ENCODE measurements at regions not wholly inside any gene's neighbourhood (a gene's known extent, or its start where the extent isn't known, plus 50 kb on each side); places are given as distances from the start of the nearest gene placed in this dataset.
"Not testable (repeated sequence)": the region's sequence is repeated elsewhere in the genome, so short reads cannot be mapped to it uniquely, and the experiment has no call there.

DNA sequence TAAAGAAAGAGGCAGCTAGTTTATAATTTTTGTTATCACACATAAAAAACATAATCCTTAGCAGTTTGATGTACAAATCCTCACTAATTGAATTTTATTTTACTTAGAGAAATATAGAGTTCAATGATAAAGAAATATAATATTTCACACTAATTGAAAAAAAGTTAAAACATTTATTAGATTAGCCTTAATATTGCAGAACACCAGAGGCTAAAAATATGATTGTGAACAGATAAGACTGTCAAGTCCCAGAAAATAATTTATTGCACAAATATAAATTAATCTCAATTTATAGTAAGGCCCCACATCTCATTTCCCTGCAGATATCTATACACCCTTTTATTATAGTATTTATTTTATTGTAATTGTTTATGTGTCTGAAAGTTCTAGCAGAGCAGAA lies 690.8 kb upstream of the PHF14 start:
- no peak for DNase-seq

DNA sequence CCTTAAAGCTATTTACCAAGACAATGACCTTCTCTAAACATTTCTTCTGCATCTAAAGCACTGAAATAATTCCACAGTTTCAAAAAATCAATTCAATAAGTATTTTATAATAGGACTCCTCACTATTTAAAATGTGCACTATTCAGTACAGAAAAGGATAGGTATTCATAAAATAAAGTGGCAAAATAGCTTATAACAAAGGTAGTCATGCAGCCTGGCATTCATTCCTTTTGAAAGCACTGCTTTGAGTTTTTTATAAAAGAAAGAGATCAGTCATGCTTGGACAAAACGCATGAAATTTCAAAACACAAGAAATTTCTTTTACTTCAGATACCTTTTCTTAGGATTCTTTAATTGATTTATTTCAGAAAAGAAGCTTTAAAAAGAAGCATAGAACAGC lies 689.7 kb upstream of the PHF14 start:
- DNase-seq = no peak

DNA sequence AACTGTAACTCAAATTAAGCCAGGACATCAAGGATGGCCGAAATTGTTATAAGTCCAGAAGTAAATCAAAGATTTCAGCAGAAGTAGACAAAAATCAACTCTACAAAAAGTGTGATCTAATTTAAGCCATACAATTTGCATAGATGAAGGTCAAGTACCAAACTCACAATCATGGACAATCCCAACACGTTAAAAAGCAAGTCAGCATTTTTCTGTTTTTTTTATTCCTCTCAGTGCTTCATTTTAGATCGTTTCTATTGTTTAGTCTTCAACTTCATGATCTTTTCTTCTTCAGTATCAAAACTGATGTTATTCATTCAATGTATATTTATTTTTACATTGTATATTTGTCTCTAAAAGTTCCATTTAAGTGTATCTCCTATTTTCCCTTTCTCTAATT lies 674.3 kb upstream of the PHF14 start:
- DNase-seq = no peak

DNA sequence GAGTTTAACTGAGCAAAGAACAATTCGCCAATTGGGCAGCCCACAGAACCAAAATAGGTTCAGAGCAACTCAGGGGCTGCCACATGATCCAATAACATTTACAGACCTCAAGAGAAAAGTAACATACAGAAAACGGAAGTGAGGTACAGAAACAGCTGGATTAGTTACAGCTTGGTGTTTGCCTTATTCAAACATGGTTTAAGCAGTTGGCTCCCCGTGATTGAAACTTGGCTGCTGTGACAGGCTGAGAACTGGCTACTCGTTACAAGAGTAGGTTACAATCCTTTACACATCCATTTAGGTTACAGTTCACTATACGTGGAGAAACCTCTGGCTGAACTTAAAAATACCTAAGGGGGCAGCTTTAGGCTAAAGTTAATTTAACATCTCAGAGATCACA lies 673.1 kb upstream of the PHF14 start:
- peak; percentile 42 for DNase-seq

DNA sequence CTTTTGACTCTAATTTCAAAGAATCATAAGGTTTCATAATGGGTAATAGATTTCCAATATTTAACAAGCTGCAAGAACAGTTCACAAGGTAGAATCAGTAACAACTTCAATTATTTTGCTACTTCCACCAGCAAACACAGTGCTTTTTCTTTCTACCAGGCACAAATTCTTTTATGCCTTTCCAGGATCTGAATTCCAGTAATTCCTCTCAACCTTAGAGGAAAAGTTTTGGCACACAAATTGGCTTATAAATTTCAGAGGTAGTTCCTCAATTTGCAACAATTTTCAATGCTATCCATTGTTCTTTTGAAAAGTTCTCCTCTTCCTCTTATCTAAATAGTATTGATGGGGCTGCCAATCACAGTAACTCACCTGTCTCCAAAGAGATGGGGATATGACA lies 665.4 kb upstream of the PHF14 start:
- DNase-seq = no peak

DNA sequence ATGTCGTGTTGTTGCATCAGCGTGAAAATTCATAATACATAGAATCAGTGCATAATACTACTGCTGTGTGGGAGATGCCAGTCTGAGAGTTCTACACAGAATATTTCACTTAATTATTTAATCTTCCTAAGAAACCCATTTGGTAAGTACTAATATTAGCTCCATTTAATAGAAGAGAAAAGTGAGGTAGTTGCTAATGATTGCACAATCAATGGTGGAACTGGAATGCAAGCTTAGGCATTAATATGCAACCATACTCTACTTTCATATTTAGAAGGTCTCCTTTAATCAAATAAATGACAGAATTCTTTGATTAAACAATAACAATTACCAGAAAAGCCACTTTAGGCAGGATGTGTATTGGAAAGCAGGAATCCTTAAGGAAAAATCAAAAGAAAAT lies 660.7 kb upstream of the PHF14 start:
- no peak for DNase-seq

DNA sequence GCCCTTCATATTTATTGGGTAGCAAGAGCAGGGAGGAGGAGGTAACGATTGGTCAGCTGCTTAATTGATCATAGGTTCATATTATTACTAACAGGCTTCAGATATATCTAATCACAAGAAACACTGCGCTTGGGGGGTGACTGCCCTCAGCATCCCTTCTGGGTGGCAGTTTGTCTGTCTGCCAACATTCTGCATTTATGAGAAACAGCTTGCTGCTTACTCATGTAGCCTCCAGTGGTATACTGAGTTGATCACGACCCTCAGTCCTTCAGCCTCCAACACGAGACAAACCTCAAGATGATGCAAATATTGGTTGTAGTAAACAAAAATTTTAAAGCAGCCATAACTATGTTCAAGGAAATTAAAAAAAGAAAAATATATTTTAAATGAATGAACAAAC lies 657.8 kb upstream of the PHF14 start:
- DNase-seq = no peak

DNA sequence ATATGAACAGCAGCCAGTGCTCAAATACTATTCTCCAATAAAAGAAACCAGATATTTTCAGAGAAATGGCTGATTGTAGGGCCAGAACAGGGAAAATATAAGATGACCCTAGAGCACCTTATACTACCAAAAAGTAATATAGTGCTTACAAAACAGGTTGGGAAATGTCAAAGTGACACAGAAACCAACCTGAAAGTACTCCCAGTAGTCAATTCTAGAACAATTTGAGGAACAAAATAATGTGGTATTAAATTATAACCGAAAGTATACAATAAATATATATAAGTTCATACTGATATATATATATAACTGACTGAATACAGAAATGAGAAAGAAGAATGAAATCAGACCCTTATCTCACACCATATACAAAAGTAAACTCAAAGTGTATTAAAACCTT lies 657.2 kb upstream of the PHF14 start:
- no peak for DNase-seq

DNA sequence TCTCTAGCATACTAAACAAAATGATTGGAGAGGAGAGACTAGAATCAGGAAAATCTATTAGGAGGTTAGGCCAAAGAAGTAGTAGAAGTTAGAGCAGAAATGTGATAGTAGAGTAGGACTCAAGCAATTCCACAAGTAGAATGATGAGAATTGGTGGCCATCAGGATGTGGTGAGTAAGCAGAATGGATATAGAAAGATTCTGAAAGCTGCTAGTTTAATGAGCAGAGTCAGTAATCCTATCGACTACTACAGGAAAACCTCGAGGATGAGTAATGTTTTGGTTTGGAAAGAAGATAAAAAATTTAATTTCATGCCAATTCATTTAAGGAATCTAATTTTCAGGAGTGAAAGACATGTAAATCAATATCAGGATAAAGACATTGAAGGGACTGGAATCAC lies 648.3 kb upstream of the PHF14 start:
- DNase-seq = no peak

DNA sequence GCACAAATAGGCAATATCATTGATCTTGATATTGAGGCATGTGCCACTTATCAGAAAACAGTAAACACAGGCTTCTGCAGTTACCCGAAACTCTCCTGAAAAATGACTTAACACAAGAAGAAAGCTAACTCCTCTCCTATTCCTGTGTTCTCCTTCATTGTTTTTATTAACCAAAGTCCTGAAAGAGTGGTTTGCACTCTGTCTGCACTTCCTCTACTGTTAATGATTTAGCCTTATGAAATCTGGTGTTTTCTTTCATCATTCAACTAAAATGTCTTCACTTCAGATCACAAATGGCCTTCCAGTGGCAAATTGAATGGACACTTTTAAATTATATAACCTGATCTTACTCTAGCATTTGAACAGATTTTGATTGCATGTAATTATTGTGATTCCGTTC lies 630.6 kb upstream of the PHF14 start:
- no peak for DNase-seq

DNA sequence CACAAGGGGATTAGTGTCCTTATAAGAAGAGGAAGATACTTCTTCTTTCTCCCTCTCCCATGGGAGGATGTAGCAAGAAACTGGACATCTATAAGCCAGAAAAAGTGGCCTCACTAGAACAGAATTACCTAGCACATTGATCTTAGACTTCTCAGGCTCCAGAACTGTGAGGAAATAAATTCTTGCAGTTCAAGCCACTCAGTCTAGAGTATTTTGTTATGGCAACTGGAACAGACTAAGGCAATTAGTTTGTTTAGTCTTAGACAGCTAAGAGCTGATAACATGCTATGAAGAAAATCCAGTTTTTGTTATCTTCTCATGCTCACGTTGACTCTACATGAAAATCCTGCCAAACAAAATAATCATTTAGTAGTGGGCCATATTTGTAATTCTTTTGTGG lies 627.6 kb upstream of the PHF14 start:
- no peak for DNase-seq

DNA sequence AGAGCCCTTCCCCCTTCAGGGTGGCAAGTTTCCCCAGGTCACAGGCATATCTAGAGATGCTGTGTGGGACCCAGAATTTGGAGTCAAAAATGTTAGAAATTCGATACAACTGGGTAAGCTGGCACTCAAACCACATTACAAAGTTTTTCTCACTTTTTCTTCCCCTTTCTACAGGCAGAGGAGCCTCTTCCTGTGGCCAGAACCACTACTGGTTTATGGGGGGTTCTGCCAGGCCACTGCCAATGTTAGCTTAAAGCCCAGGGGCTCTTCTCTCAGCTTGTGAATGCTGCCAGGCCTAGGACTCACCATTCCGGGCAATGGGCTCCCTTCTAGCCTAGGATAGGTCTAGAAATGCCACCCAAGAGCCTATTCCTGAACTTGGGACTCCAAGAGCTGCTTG lies 617.9 kb upstream of the PHF14 start:
- no peak for DNase-seq

DNA sequence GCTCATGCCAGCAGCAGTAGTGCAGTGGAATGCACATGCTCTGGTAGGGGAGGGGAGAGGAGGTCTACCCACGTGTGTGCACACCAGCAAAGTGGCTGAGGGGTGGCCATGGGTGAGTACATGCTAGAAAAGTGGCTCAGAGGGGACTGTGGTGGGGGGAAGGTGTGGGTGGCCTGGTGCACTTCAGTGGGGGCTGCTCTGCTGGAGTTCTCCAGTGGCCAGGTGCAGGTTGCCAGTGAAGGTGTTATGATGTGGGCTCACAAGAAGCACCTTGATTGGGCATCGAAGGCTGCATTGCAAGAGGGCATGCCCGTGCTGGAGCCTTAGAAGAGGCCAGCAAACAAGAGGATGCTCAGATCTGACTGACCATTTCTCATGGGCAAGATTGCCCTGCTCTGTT lies 613.6 kb upstream of the PHF14 start:
- no peak for DNase-seq

DNA sequence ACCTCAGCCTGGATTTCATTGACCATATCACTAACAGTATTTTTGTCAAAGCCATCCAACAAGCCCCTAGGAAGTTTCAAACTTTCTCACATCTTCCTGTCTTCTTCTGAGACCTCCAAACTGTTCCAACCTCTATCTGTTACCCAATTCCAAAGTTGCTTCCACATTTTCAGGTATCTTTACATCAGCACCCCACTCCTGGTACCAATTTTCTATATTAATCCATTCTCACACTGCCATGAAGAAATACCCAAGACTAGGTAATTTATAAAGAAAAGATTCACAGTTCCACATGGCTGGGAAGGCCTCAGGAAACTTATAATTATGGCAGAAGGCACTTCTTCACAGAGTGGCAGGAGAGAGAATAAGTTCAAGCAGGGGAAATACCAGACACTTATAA lies 571.9 kb upstream of the PHF14 start:
- no peak for DNase-seq

DNA sequence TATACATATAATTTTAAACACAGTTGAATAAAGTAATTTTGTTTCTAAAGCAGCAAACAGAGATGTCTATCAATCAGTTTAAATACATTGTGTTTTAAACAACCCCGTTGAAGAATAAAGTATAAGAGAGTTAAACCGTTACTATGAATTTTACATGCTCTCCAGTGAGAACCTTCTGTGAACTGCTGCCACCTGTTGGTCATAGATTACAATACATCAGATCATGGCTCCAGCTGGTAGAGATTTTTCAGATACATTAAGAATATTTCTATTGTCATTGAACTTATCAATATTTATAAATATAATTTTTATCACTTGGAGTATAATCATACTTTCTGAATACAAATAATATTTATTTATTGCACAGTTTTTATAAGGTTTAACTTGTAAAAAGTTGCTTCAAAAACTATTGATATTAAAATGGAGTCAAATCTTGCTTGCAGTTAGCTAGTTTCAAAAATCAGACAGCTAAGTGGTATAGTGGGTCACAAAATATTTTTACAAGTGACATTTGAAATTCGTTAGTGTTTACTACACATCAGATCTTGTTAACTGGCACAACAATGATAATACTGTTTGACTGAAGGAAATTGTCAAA lies 561.2 kb upstream of the PHF14 start:
- peak; percentile 43 for DNase-seq

DNA sequence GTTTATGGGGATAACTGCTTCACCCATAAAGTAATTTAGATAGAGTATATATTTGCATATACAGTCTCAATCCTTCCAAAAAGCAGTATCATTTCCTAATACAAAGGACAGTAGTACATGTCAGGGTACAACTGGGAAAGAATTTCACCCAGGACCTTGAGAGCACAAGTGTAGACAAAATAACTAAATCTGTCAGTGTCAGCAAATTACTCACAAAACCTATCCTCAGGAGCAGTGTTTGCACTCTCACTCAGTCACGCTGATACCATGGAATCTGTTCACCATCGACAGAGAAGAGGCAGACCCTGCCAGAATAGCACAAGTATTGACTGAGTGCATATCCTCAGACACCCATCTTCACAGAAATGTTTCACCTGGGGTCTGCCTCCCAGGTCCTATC lies 554.7 kb upstream of the PHF14 start:
- no peak for DNase-seq

DNA sequence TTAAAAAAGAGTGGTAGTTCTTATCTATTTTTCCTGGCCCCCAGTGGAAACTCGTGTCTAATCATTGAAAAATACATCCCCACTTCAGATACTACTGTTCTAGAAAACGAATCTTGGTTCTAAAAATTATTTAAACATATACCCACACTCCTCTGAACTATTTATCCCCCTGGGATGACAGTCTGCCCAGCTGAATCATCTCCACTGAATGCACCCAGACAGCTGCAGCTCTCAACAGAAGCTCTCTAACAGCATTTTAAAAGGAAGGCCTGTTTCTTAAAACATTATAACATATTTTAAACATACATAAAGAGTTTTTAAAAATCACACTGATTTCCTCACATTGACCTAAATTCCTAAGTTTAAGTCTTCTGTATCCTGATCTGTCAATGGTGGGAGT lies 544.6 kb upstream of the PHF14 start:
- peak; percentile 9 for DNase-seq

DNA sequence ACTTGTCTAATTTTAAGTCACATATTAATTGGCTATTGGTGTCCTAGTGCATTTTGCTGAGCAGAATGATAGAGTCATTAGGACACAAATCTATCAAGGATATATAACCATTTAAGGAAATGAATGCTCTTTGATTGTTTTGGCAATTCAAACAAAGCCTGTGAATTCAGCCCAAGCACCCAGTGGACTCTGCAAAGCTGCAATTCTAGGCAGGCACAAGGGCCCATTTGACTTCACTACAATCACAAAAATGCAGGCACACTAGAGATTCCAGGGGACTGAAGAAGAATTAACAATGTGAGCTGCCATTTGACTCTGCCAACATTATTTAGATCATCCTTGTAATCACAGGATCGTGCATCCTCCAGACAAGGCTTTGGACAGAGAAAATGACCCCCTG lies 544.2 kb upstream of the PHF14 start:
- DNase-seq = no peak

DNA sequence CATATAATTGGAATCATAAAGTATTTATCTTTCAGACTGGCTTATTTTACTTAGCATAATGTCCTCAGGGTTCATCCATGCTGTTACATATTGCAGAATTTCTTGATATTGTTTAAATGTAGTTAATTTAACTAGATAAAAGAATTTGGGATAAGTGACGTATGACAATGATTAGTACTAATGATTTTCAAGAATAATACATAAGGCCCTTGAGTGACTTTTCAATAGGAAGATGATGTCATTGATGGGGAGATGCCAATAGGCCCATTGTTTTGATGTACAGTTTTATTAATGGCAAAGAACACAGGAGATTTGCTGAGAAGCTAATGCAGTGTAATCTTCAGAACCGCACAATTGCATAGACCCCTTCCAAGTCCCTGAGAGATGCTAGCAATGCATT lies 537.4 kb upstream of the PHF14 start:
- DNase-seq = no peak

DNA sequence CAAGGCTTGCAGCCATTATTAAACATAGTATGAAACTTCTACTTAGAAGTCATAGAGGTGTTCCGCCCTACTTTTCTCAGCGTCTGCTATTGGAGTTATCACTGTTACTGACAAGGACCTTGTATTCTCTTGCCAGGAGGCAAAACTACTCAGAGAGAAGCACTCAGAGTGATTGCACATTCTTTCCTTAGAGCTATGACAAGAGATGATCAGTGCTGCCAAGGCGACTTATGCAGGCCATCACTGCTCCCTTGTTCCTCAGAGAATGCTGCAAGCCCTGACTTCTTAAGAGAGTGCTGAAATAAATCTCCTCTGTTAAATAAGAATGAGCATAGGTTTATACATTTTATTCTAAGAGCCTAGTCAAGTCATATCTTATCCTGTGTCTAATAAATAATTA lies 534.6 kb upstream of the PHF14 start:
- DNase-seq = no peak

DNA sequence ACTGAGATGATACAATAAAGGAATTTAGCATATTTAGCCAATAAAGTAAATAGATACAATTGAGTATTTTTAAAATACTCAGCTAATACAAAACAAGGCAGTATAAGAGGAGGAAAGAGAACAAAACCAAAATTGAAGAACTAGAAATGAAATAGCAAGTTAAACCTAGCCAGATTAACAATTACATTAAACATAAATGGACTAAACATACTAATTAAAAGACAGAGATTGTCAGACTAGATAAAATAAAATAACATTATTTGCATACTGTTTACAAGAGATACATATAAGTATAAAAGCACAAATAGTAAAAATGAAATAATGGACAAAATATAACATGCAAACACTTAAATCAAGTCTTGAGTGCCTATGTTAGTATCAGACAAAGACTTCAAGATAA lies 517.7 kb upstream of the PHF14 start:
- DNase-seq = no peak

DNA sequence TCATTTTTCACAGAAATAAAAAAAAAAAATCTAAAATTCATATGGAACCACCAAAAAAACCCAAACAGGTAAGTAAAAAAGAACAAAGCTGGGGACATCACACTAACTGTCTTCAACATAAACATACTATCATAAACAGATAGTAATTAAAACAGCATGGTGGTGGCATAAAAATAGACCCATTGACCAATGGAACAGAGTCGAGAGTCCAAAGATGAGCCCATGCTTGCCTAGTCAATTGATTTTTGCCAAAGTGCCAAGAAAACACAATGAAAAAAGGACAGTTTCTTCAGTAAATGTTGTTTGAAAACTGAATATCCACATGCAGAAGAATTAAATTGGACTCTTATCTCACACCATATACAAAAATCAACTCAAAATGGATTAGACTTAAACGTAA lies 513.2 kb upstream of the PHF14 start:
- no peak for DNase-seq

DNA sequence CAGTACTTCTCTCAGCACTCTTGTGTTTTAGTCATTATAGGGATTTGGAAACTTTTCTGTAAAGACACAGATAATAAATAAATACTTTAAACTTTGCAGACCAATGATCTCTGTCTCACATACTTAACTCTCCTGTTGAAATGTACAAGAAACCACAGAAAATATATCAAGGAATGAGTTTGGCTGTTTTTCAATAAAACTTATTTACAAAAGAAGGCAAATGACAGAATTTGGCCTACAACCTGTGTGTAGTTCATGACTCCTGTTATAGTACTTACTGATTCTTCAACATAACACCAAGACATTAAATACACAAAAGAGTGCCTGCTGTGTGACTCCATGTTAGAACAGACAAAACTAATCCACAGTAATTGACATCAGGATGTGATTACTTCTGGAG lies 510.0 kb upstream of the PHF14 start:
- DNase-seq = no peak

DNA sequence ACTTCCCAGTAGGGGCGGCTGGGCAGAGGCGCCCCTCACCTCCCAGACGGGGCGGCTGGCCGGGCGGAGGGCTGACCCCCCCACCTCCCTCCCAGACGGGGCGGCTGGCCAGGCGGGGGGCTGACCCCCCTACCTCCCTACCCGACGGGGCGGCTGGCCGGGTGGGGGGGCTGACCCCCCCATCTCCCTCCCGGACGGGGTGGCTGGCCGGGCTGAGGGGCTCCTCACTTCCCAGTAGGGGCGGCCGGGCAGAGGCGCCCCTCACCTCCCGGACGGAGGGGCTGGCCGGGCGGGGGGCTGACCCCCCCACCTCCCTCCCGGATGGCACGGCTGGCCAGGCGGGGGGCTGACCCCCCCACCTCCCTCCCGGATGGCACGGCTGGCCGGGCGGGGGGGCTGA lies 508.1 kb upstream of the PHF14 start:
- not testable (repeated sequence) for DNase-seq

DNA sequence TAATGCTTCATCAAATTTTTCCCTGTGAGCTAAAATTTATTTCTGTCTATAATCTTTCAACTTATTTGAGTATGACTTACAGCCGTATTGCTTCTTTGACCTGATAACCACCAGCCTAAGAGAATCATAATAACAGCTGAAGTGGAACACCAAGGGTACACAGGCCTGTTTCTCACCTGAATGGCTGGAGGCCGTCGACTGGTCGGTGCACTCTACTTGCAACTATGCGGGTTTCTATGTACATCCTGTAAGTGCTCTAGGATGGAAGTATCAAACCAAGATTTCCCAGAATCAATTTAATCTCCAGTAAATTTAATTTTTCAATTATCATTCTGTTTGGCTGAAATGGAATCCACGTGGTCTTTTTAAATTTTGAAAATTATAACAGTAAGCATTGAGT lies 504.8 kb upstream of the PHF14 start:
- DNase-seq = no peak
